Lung (tissue), 11 donors: ENCODE measurements at regions not wholly inside any gene's neighbourhood (a gene's known extent, or its start where the extent isn't known, plus 50 kb on each side); places are given as distances from the start of the nearest gene placed in this dataset.

Experiments used
- ATAC-seq: fragments of 200-7000 bp; cut with Tn5 transposase; one replicate; pipeline ENCODE4 v1.9.1; 2020; ENCODE audit warnings: moderate number of reproducible peaks; ENCODE audit not compliant: insufficient read depth, low FRiP score
- DNase-seq, 3 donors: peaks; one replicate each; pipeline ENCODE4 v3.0.0-alpha.2; 2013 to 2017
- H3K27ac ChIP-seq, 2 donors: one replicate each; pipeline ENCODE4 v1.5.1; 2013; ENCODE audit warnings: mild to moderate bottlenecking in 2 of 2, moderate library complexity in 2 of 2, control low read depth in 1 of 2, inconsistent platforms in 1 of 2, low read depth in 1 of 2, low read length in 1 of 2
- H3K27me3 ChIP-seq, 3 donors: one replicate each; pipeline ENCODE4 v1.5.1; 2013; ENCODE audit warnings: low read length in 2 of 3; ENCODE audit not compliant: control insufficient read depth in 3 of 3, insufficient read depth in 3 of 3
- H3K36me3 ChIP-seq, 4 donors: one replicate each; pipeline ENCODE4 v1.5.1; 2013; ENCODE audit warnings: low read length in 4 of 4, mild to moderate bottlenecking in 1 of 4, moderate library complexity in 1 of 4; ENCODE audit not compliant: control insufficient read depth in 4 of 4, insufficient read depth in 4 of 4
- H3K4me1 ChIP-seq, 5 donors: one replicate each; pipeline ENCODE4 v1.5.1; 2013; ENCODE audit warnings: low read length in 5 of 5, mild to moderate bottlenecking in 2 of 5, moderate library complexity in 1 of 5; ENCODE audit not compliant: control insufficient read depth in 5 of 5, insufficient read depth in 5 of 5
- H3K4me3 ChIP-seq: one replicate; pipeline ENCODE4 v1.5.1; 2013; ENCODE audit warnings: mild to moderate bottlenecking, control low read depth, moderate library complexity
- H3K9ac ChIP-seq, 2 donors: one replicate each; pipeline ENCODE4 v1.5.1; 2013; ENCODE audit warnings: low read length in 2 of 2, control low read depth in 1 of 2; ENCODE audit not compliant: insufficient read depth in 1 of 2
- H3K9me3 ChIP-seq, 4 donors: one replicate each; pipeline ENCODE4 v1.5.1; 2013; ENCODE audit warnings: low read length in 3 of 4, mild to moderate bottlenecking in 1 of 4, moderate library complexity in 1 of 4; ENCODE audit not compliant: control insufficient read depth in 4 of 4, insufficient read depth in 3 of 4
- WGBS, 2 donors: extraction: QIAGEN DNeasy Blood & Tissue Kit; methylation state at CpG; one replicate each; pipeline ENCODE4 v1.1.7; 2013; 5-methylcytosine and 5-hydroxymethylcytosine counted together
- TF ChIP-seq, protein P1 (sequence below): IDR thresholded peaks from 2 replicates; pipeline ENCODE4 v1.5.1; 2012; ENCODE audit warnings: mild to moderate bottlenecking; ENCODE audit errors: control extremely low read depth, extremely low read depth
- donor health status: control.
- donor health status: control.
- donor health status: Bipolar disorder and iron deficiency.
- donor health status: healthy.
- donor health status: DM: yes; HTN: yes; CAD: no.

DNA sequence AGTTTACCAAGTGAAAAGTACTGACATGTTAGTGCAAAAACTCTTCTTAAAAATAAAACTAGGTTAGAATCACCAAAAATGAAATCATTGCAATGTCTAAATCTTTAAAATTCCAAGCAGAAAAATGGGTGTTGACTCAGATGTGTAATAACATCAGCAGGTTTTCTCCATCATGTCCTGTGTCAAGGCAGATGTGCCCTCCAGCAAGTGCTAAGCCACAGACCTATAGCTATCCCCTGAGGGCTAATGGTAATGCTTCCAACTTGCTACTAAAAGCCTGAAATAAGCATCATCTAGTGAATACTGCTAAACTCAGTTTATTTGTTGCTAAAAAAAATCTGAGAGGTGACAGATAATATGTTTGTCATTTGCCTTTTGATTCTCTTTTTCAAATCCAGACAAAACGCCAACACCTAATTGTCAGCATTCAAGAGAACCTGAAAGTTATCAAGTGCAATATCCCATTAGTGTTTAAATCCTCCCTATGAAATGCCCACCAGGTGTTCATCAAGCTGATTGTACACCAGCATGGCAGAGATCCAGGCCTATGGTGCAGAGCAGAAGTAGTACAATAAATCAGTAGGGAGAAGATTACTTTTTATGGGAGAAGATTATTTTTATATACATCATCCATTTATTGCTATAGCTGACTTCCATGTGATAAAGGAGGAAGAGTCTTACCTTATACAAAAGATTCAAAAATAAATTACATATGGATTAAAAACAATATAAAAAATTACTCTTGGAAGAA, 55.1 kb upstream of the SYT9 start:
- 81 to 90% methylated on average over 1 of the region's 1 CpG for WGBS, 2 donors
- Histone ChIP-seq H3K9ac (no peak overlapping the region), H3K9me3 (no peaks in the 10 kb centered on the region), H3K4me3 (no peak overlapping the region), H3K36me3 (no peaks in the 10 kb centered on the region), H3K27ac (no peak overlapping the region), H3K4me1 (no peaks in the 10 kb centered on the region), H3K27me3 (no peaks in the 10 kb centered on the region)
- ATAC-seq (no peak), DNase-seq (no peak)
- TF ChIP-seq, protein P1, sequence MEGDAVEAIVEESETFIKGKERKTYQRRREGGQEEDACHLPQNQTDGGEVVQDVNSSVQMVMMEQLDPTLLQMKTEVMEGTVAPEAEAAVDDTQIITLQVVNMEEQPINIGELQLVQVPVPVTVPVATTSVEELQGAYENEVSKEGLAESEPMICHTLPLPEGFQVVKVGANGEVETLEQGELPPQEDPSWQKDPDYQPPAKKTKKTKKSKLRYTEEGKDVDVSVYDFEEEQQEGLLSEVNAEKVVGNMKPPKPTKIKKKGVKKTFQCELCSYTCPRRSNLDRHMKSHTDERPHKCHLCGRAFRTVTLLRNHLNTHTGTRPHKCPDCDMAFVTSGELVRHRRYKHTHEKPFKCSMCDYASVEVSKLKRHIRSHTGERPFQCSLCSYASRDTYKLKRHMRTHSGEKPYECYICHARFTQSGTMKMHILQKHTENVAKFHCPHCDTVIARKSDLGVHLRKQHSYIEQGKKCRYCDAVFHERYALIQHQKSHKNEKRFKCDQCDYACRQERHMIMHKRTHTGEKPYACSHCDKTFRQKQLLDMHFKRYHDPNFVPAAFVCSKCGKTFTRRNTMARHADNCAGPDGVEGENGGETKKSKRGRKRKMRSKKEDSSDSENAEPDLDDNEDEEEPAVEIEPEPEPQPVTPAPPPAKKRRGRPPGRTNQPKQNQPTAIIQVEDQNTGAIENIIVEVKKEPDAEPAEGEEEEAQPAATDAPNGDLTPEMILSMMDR = no peak

DNA sequence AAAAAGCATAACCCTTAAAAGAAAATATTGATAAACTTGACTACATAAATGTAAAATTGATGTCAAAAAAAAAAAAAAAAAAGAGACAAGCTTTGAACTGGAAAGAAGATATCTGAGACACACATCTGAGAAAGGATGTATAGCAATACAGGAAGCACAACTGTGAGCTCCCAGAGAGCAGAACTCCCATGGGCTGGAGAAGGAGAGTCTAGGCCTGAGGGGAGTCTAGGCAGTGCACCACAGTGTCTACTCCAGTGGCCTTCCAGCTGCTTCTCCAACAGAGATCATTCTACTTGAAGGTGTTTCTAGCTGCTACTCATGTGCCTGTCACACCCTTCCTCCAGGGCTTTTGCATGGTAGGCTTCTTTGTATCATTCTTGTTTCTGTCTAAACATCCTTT, 54.2 kb upstream of the SYT9 start:
- Histone ChIP-seq H3K4me3 (no peak overlapping the region), H3K4me1 (no peaks in the 10 kb centered on the region), H3K9ac (no peak overlapping the region), H3K36me3 (no peaks in the 10 kb centered on the region), H3K9me3 (no peaks in the 10 kb centered on the region), H3K27me3 (no peaks in the 10 kb centered on the region), H3K27ac (no peak overlapping the region)
- ATAC-seq (no peak), DNase-seq (no peak)
- TF ChIP-seq, protein P1 = no peak
